ENCODE measurements at regions not wholly inside any gene's neighbourhood (a gene's known extent, or its start where the extent isn't known, plus 50 kb on each side); places are given as distances from the start of the nearest gene placed in this dataset.
"Not testable (repeated sequence)": the region's sequence is repeated elsewhere in the genome, so short reads cannot be mapped to it uniquely, and the experiment has no call there.

- WGBS, 2 donors = 46 to 59% methylated on average over 3 of the region's 3 CpGs
- H3K27ac ChIP-seq = no peak overlapping the region
- no peaks in the 10 kb centered on the region for H3K27me3 ChIP-seq
- ATAC-seq (no peak), DNase-seq (no peak)
- intact Hi-C loops (cut with DNase I) = no loop called here
- TF ChIP-seq POLR2A (IDR thresholded peaks at IDR 0.05) (no peak), CTCF (IDR thresholded peaks at IDR 0.05) (no peak)
- no peaks in the 10 kb centered on the region for H3K36me3 ChIP-seq (replicated peaks in 1 of 2; ENCODE audit: insufficient read depth in 1 of 2, low read depth in 2 of 2)
- H3K4me3 ChIP-seq = no peak overlapping the region
- no peaks in the 10 kb centered on the region for H3K4me1 ChIP-seq
- H3K9me3 ChIP-seq = no peaks in the 10 kb centered on the region
Observed at GRCh38 chr14:92248696-92249095, 74.3 kb upstream of the SLC24A4 start.

GRCh38 chr14:92250366-92250765, 72.6 kb upstream of the SLC24A4 start:
- DNase-seq; H3K27ac ChIP-seq; intact Hi-C loops (cut with DNase I); H3K36me3 ChIP-seq (replicated peaks in 1 of 2; ENCODE audit: insufficient read depth in 1 of 2, low read depth in 2 of 2); H3K27me3 ChIP-seq; H3K9me3 ChIP-seq; H3K4me3 ChIP-seq; ATAC-seq; H3K4me1 ChIP-seq: not testable (repeated sequence)
- 67 to 76% methylated on average over 8 of the region's 8 CpGs for WGBS, 2 donors

GRCh38 chr14:92252323-92252722, 70.6 kb upstream of the SLC24A4 start:
- no peaks in the 10 kb centered on the region for H3K4me1 ChIP-seq
- DNase-seq = no peak
- H3K27me3 ChIP-seq = no peaks in the 10 kb centered on the region
- H3K36me3 ChIP-seq (replicated peaks in 1 of 2; ENCODE audit: insufficient read depth in 1 of 2, low read depth in 2 of 2) = no peaks in the 10 kb centered on the region
- intact Hi-C loops (cut with DNase I) = no loop called here
- ATAC-seq = no peak
- TF ChIP-seq POLR2A (IDR thresholded peaks at IDR 0.05) = no peak
- TF ChIP-seq CTCF (IDR thresholded peaks at IDR 0.05) = no peak
- no peak overlapping the region for H3K27ac ChIP-seq
- no peak overlapping the region for H3K4me3 ChIP-seq
- WGBS, 2 donors = 43 to 56% methylated on average over 16 of the region's 16 CpGs
- H3K9me3 ChIP-seq = no peaks in the 10 kb centered on the region

GRCh38 chr14:92253381-92253894, 69.5 kb upstream of the SLC24A4 start:
- Histone ChIP-seq H3K4me3 (no peak overlapping the region), H3K36me3 (replicated peaks in 1 of 2; ENCODE audit: insufficient read depth in 1 of 2, low read depth in 2 of 2) (no peaks in the 10 kb centered on the region), H3K4me1 (no peaks in the 10 kb centered on the region), H3K27me3 (no peaks in the 10 kb centered on the region), H3K9me3 (no peaks in the 10 kb centered on the region), H3K27ac (no peak overlapping the region)
- TF ChIP-seq POLR2A (IDR thresholded peaks at IDR 0.05) (no peak), CTCF (IDR thresholded peaks at IDR 0.05) (no peak)
- ATAC-seq (no peak), DNase-seq (peak in 1 of 4 donors; percentile 11)
- 24 to 31% methylated on average over 12 to 15 of the region's 15 CpGs for WGBS, 2 donors
- intact Hi-C loops (cut with DNase I) = no loop called here

- intact Hi-C loops (cut with DNase I) = no loop called here
- Histone ChIP-seq H3K36me3 (replicated peaks in 1 of 2; ENCODE audit: insufficient read depth in 1 of 2, low read depth in 2 of 2) (no peaks in the 10 kb centered on the region), H3K4me1 (no peaks in the 10 kb centered on the region), H3K27me3 (no peaks in the 10 kb centered on the region), H3K27ac (no peak overlapping the region), H3K4me3 (no peak overlapping the region), H3K9me3 (no peaks in the 10 kb centered on the region)
- DNase-seq = peak; percentile 13 to 25 (median 20)
- WGBS, 2 donors = 13 to 18% methylated on average over 18 of the region's 18 CpGs
- no peak for TF ChIP-seq POLR2A (IDR thresholded peaks at IDR 0.05)
- ATAC-seq = no peak
Observed at GRCh38 chr14:92254786-92255185, 68.2 kb upstream of the SLC24A4 start.

- Histone ChIP-seq H3K27ac (no peak overlapping the region), H3K36me3 (replicated peaks in 1 of 2; ENCODE audit: insufficient read depth in 1 of 2, low read depth in 2 of 2) (no peaks in the 10 kb centered on the region), H3K27me3 (no peaks in the 10 kb centered on the region), H3K9me3 (no peaks in the 10 kb centered on the region), H3K4me3 (no peak overlapping the region), H3K4me1 (no peaks in the 10 kb centered on the region)
- whole genome bisulfite sequencing, 2 donors = 56% methylated on average over 3 of the region's 3 CpGs; no CpG with 5 or more reads in 1 of the 2 donors
- DNase-seq (no peak), ATAC-seq (no peak)
- intact Hi-C loops (cut with DNase I) = no loop called here
- TF ChIP-seq CTCF (IDR thresholded peaks at IDR 0.05) (no peak), POLR2A (IDR thresholded peaks at IDR 0.05) (no peak)
Observed at GRCh38 chr14:92258934-92259333, 64.0 kb upstream of the SLC24A4 start.
